Thyroid gland (tissue), 4 donors: ENCODE measurements at regions not wholly inside any gene's neighbourhood (a gene's known extent, or its start where the extent isn't known, plus 50 kb on each side); places are given as distances from the start of the nearest gene placed in this dataset.

Experiments
- CTCF ChIP-seq, 6 experiments: fragments of 200-600 bp in 3 of 6; fragments of 450-650 bp in 3 of 6; sonication (generic) in 3 of 6; IDR thresholded peaks; one replicate each; pipeline ENCODE4 v1.5.1; 2016 to 2019; ENCODE audit warnings: antibody characterized with exemption in 6 of 6, mild to moderate bottlenecking in 2 of 6, inconsistent platforms in 1 of 6, moderate library complexity in 1 of 6
- POLR2A ChIP-seq, 2 donors: fragments of 450-650 bp; IDR thresholded peaks; one replicate each; pipeline ENCODE4 v1.6.1; 2017; ENCODE audit warnings: antibody characterized with exemption in 2 of 2, mild to moderate bottlenecking in 2 of 2, moderate library complexity in 1 of 2

GRCh38 chr12:79524507-79525148, 166.1 kb downstream of the PAWR start:
- TF ChIP-seq CTCF (IDR thresholded peaks at IDR 0.05): no peak
- no peak for TF ChIP-seq POLR2A (IDR thresholded peaks at IDR 0.05)
